Activated CD4-positive, alpha-beta T cell treated with anti-CD3 and anti-CD28 coated beads, Interleukin-2, amount 10 ng/mL, durations not matched to agents 24 days and 14 days (primary cell): ENCODE measurements at regions not wholly inside any gene's neighbourhood (a gene's known extent, or its start where the extent isn't known, plus 50 kb on each side); places are given as distances from the start of the nearest gene placed in this dataset.

Experiments
- DNase-seq: peaks from one replicate; pipeline ENCODE4 v3.0.0; 2022
- H3K27ac Mint-ChIP-seq: one replicate; pipeline ENCODE4 v1.8.0; 2022; ENCODE audit warnings: mild to moderate bottlenecking, mixed read lengths
- H3K27me3 Mint-ChIP-seq: one replicate; pipeline ENCODE4 v1.8.0; 2022; ENCODE audit warnings: mixed read lengths
- H3K36me3 Mint-ChIP-seq: one replicate; pipeline ENCODE4 v1.8.0; 2022; ENCODE audit warnings: low read depth, mild to moderate bottlenecking, mixed read lengths
- H3K4me1 Mint-ChIP-seq: one replicate; pipeline ENCODE4 v1.8.0; 2021; ENCODE audit warnings: mixed read lengths
- H3K4me3 Mint-ChIP-seq: one replicate; pipeline ENCODE4 v1.8.0; 2022; ENCODE audit warnings: mild to moderate bottlenecking, moderate library complexity, mixed read lengths
- H3K9me3 Mint-ChIP-seq: one replicate; pipeline ENCODE4 v1.8.0; 2021; ENCODE audit warnings: mixed read lengths
- intact Hi-C: fragments of 100-400 bp; cut with micrococcal nuclease; formaldehyde crosslinking; loops from one replicate; pipeline ENCODE4 v1.15.1; 2023

DNA sequence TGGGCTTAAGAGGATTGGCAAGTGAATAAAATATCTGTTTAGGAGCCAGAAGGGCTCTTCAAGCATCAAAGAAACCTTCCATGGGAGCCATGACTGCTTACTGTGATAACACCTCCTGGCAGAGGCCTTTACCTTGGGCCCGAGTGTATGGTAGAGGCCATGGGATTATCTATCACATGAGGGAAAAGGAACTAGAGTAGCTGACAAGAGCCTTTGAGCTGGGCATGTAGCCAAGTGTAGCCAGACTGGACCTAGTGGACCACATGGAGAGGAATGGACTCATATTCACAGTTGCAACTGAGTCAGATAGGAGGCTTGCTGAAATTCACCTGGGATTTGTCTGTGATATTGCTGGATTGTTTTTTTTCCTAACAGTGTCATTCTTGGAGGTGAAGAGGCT, 276.0 kb upstream of the ZFHX3 start:
- Mint-ChIP-seq H3K4me3 (no peak overlapping the region), H3K4me1 (no peaks in the 10 kb centered on the region), H3K27ac (no peak overlapping the region), H3K36me3 (no peaks in the 10 kb centered on the region), H3K27me3 (no peaks in the 10 kb centered on the region), H3K9me3 (no peaks in the 10 kb centered on the region)
- intact Hi-C loops, result no loop called here
- DNase-seq, result no peak

DNA sequence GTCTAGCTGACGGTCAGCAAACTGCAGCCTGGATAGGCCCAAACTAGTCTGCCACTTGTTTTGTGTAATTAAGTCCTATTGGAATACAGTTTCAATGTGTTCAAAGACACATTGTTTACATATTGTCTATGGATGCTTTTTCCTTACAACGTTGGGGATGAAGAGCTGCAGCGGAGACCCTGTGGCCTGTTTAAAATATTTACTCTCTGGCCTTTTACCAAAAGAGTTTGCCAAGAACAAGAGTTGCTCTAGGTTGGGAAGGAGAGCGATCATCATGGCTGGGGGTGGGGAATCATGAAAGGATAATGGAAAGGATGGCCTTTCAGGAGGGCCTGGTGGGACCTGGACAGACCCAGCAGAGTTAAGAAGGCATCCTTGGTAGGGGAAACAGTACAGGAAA, 274.9 kb upstream of the ZFHX3 start:
- Mint-ChIP-seq H3K4me3 (no peak overlapping the region), H3K4me1 (no peaks in the 10 kb centered on the region), H3K27me3 (no peaks in the 10 kb centered on the region), H3K9me3 (no peaks in the 10 kb centered on the region), H3K36me3 (no peaks in the 10 kb centered on the region), H3K27ac (no peak overlapping the region)
- intact Hi-C loops, result no loop called here
- no peak for DNase-seq

DNA sequence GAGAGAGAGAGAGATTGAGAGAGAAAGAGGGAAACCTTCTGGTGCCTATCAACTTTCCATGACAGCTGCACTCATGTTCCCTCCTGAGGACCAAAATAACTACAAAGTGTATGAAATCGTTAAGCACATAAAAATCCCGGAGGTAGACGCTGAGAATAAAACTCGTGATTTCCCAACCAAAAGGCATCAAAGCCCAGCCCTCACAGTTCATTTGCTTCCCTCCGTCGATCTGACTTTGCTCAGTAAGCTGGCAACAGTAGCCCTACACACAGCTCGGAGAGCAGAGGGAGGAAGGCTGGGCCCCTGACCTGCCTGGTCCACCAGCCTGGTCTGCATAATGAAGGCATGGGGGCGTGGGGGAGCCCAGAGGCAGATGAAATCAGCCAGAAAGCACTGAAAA, 273.9 kb upstream of the ZFHX3 start:
- Mint-ChIP-seq H3K4me3 (no peak overlapping the region), H3K27me3 (no peaks in the 10 kb centered on the region), H3K4me1 (no peaks in the 10 kb centered on the region), H3K36me3 (no peaks in the 10 kb centered on the region), H3K27ac (no peak overlapping the region), H3K9me3 (no peaks in the 10 kb centered on the region)
- intact Hi-C loops, result no loop called here
- no peak for DNase-seq

GRCh38 chr16:73319737-73320136, 271.8 kb upstream of the ZFHX3 start:
- no peaks in the 10 kb centered on the region for H3K4me1 Mint-ChIP-seq
- intact Hi-C loops, result no loop called here
- H3K27me3 Mint-ChIP-seq, result no peaks in the 10 kb centered on the region
- DNase-seq, result no peak
- no peak overlapping the region for H3K27ac Mint-ChIP-seq
- no peak overlapping the region for H3K4me3 Mint-ChIP-seq
- no peaks in the 10 kb centered on the region for H3K36me3 Mint-ChIP-seq
- no peaks in the 10 kb centered on the region for H3K9me3 Mint-ChIP-seq

GRCh38 chr16:73319261-73319660, 271.3 kb upstream of the ZFHX3 start:
- Mint-ChIP-seq H3K27ac (no peak overlapping the region), H3K4me3 (no peak overlapping the region), H3K27me3 (no peaks in the 10 kb centered on the region), H3K36me3 (no peaks in the 10 kb centered on the region), H3K4me1 (no peaks in the 10 kb centered on the region), H3K9me3 (no peaks in the 10 kb centered on the region)
- intact Hi-C loops, result no loop called here
- DNase-seq, result no peak

- Mint-ChIP-seq H3K36me3 (no peaks in the 10 kb centered on the region), H3K27me3 (no peaks in the 10 kb centered on the region), H3K4me3 (no peak overlapping the region), H3K27ac (no peak overlapping the region), H3K4me1 (no peaks in the 10 kb centered on the region), H3K9me3 (no peaks in the 10 kb centered on the region)
- no peak for DNase-seq
- intact Hi-C loops, result no loop called here
These were observed 269.5 kb upstream of the ZFHX3 start for GRCh38 chr16:73317321-73317857.

DNA sequence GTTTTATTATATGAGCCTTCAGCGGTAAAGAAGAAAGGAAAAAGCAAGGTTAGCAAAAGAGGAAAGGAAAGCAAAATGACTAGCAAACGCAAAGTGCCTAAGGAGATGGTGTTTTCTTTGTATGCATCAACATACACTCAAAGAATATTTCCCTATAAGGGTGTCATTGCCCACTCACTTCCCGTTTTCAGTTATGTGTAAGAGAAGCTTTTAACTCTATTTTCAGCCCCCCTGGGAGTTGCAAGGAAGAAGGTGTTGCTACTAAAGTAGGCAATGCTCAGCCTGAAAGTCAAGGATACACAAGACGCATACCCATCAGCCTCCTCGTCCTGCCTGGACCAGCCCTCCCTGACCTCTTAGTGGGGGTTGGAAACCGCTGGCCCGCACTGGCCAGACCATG, 267.7 kb upstream of the ZFHX3 start:
- Mint-ChIP-seq H3K9me3 (peaks cover 6% of the 10 kb centered on the region), H3K27ac (no peak overlapping the region), H3K36me3 (no peaks in the 10 kb centered on the region), H3K27me3 (no peaks in the 10 kb centered on the region), H3K4me3 (no peak overlapping the region), H3K4me1 (no peaks in the 10 kb centered on the region)
- DNase-seq, result no peak
- intact Hi-C loops, result no loop called here

DNA sequence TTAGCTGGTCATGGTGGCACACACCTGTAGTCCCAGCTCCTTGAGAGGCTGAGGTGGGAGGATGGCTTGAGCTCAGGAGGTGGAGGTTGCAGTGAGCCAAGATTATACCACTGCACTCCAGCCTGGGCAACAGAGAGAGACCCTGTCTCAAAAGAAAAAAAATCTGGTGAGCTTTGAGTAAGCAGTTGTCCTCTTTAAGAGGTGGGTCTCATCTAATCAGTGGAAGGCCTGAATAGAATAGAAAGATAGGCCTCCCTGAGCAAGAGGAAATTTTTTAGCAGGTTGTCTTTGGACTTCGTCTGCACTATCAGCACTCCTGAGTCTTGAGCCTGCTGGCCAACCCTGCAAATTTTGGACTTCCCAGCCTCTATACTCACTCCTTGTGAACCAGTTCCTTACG, 266.0 kb upstream of the ZFHX3 start:
- Mint-ChIP-seq H3K36me3 (no peaks in the 10 kb centered on the region), H3K27me3 (no peaks in the 10 kb centered on the region), H3K27ac (no peak overlapping the region), H3K9me3 (peaks cover 6% of the 10 kb centered on the region), H3K4me3 (no peak overlapping the region), H3K4me1 (no peaks in the 10 kb centered on the region)
- DNase-seq, result no peak
- intact Hi-C loops, result no loop called here

- Mint-ChIP-seq H3K36me3 (no peaks in the 10 kb centered on the region), H3K4me3 (no peak overlapping the region), H3K4me1 (no peaks in the 10 kb centered on the region), H3K27me3 (no peaks in the 10 kb centered on the region), H3K27ac (no peak overlapping the region), H3K9me3 (peaks cover 6% of the 10 kb centered on the region)
- intact Hi-C loops, result no loop called here
- no peak for DNase-seq
These were observed 264.2 kb upstream of the ZFHX3 start for GRCh38 chr16:73311857-73312723.

- Mint-ChIP-seq H3K27me3 (no peaks in the 10 kb centered on the region), H3K36me3 (no peaks in the 10 kb centered on the region), H3K9me3 (peaks cover 6% of the 10 kb centered on the region), H3K27ac (no peak overlapping the region), H3K4me3 (no peak overlapping the region), H3K4me1 (no peaks in the 10 kb centered on the region)
- DNase-seq, result no peak
- intact Hi-C loops, result no loop called here
These were observed 260.8 kb upstream of the ZFHX3 start for GRCh38 chr16:73308771-73309170.

GRCh38 chr16:73306901-73307413, 259.0 kb upstream of the ZFHX3 start:
- intact Hi-C loops, result no loop called here
- Mint-ChIP-seq H3K4me3 (no peak overlapping the region), H3K4me1 (no peaks in the 10 kb centered on the region), H3K36me3 (no peaks in the 10 kb centered on the region), H3K27me3 (no peaks in the 10 kb centered on the region), H3K9me3 (peaks cover 4% of the 10 kb centered on the region), H3K27ac (no peak overlapping the region)
- no peak for DNase-seq

- intact Hi-C loops, result no loop called here
- no peaks in the 10 kb centered on the region for H3K27me3 Mint-ChIP-seq
- H3K9me3 Mint-ChIP-seq, result no peaks in the 10 kb centered on the region
- no peak overlapping the region for H3K4me3 Mint-ChIP-seq
- H3K36me3 Mint-ChIP-seq, result no peaks in the 10 kb centered on the region
- no peak overlapping the region for H3K27ac Mint-ChIP-seq
- no peak for DNase-seq
- no peaks in the 10 kb centered on the region for H3K4me1 Mint-ChIP-seq
These were observed 256.3 kb upstream of the ZFHX3 start for GRCh38 chr16:73304008-73304774.

DNA sequence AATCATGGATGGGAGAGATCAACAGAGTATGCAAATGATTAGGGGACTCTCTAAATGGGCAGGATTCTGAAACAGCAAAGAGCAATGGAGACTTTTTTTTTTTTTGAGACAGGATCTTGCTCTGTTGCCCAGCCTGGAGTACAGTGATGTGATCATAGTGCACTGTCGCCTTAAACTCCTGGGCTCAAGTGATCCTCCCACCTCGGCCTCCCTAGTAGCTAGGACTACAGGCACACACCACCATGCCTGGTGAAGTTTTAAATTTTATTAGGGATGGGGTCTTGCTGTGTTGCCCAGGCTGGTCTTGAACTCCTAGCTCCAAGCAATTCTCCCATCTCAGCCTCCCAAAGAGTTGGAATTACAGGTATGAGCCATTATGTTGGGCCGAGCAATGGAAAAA, 255.0 kb upstream of the ZFHX3 start:
- H3K4me1 Mint-ChIP-seq, result peaks cover 4% of the 10 kb centered on the region
- no peak for DNase-seq
- H3K36me3 Mint-ChIP-seq, result no peaks in the 10 kb centered on the region
- no peak overlapping the region for H3K4me3 Mint-ChIP-seq
- no peak overlapping the region for H3K27ac Mint-ChIP-seq
- intact Hi-C loops, result no loop called here
- no peaks in the 10 kb centered on the region for H3K9me3 Mint-ChIP-seq
- H3K27me3 Mint-ChIP-seq, result no peaks in the 10 kb centered on the region

DNA sequence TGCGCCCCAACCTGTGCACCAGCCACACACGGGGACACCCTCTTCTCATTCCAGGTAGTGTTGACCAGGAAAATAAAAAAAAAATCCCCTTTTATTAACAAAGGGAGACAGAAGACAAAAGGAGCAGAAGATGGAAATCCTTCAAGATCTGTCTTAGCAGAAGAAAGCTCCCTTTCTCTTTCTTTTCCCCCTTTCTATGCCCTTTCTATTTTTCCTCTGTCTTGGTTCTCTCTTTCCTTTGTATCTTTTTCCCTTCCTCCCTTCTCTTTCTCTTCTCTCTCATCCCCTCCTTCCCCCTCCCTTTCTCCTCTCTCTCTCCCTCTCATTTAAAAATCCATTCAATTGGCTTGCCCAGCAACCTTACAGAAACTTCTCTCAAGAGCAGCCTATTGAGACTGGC, 254.1 kb upstream of the ZFHX3 start:
- no peaks in the 10 kb centered on the region for H3K36me3 Mint-ChIP-seq
- H3K9me3 Mint-ChIP-seq, result no peaks in the 10 kb centered on the region
- intact Hi-C loops, result no loop called here
- H3K27me3 Mint-ChIP-seq, result no peaks in the 10 kb centered on the region
- no peak overlapping the region for H3K4me3 Mint-ChIP-seq
- H3K27ac Mint-ChIP-seq, result no peak overlapping the region
- DNase-seq, result no peak
- peaks cover 4% of the 10 kb centered on the region for H3K4me1 Mint-ChIP-seq
